Gastroesophageal sphincter (tissue), 3 donors: ENCODE measurements at regions not wholly inside any gene's neighbourhood (a gene's known extent, or its start where the extent isn't known, plus 50 kb on each side); places are given as distances from the start of the nearest gene placed in this dataset.

ENCODE experiments used
- EP300 ChIP-seq: sonication (generic); formaldehyde crosslinking; IDR thresholded peaks from one replicate; pipeline ENCODE4 v1.6.1; 2017; ENCODE audit warnings: antibody characterized with exemption, mild to moderate bottlenecking
- POLR2A ChIP-seq, 2 donors: fragments of 450-650 bp; IDR thresholded peaks; one replicate each; pipeline ENCODE4 v1.6.1; 2017; ENCODE audit warnings: antibody characterized with exemption in 2 of 2, mild to moderate bottlenecking in 2 of 2, moderate library complexity in 1 of 2
- POLR2AphosphoS5 ChIP-seq: sonication (generic); formaldehyde crosslinking; IDR thresholded peaks from one replicate; pipeline ENCODE4 v1.6.1; 2017; ENCODE audit warnings: antibody characterized with exemption
- TF ChIP-seq, protein P1 (sequence below), 4 experiments: fragments of 200-600 bp in 2 of 4; fragments of 450-650 bp in 2 of 4; sonication (generic) in 1 of 4; IDR thresholded peaks; one replicate each; pipeline ENCODE4 v1.5.1; 2017 to 2019; ENCODE audit warnings: antibody characterized with exemption in 4 of 4, mild to moderate bottlenecking in 2 of 4, moderate library complexity in 2 of 4

DNA sequence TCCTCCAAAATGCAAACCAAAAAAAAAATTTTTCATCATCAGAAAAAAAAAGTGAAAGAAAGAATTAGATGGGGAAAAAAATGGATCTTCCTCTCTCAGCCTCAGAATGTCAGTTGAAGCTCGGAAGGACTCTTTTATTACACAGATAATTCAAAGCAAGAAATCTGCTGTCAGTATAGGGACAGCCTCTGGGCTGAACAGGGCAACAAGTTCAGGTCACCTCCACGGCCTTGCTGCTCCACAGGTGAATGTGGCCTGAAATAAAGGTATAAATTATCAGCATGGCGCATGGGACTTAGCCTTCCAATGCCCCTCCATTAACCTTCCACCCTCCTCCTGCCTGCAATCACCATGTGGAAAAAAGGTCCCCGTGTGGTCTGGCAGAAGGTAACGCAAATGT, 316.8 kb upstream of the POU3F3 start:
- TF ChIP-seq, protein P1, sequence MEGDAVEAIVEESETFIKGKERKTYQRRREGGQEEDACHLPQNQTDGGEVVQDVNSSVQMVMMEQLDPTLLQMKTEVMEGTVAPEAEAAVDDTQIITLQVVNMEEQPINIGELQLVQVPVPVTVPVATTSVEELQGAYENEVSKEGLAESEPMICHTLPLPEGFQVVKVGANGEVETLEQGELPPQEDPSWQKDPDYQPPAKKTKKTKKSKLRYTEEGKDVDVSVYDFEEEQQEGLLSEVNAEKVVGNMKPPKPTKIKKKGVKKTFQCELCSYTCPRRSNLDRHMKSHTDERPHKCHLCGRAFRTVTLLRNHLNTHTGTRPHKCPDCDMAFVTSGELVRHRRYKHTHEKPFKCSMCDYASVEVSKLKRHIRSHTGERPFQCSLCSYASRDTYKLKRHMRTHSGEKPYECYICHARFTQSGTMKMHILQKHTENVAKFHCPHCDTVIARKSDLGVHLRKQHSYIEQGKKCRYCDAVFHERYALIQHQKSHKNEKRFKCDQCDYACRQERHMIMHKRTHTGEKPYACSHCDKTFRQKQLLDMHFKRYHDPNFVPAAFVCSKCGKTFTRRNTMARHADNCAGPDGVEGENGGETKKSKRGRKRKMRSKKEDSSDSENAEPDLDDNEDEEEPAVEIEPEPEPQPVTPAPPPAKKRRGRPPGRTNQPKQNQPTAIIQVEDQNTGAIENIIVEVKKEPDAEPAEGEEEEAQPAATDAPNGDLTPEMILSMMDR (IDR thresholded peaks at IDR 0.05): no peak
- TF ChIP-seq POLR2AphosphoS5 (no peak), POLR2A (IDR thresholded peaks at IDR 0.05) (no peak), EP300 (no peak)
